ENCODE measurements at regions not wholly inside any gene's neighbourhood (a gene's known extent, or its start where the extent isn't known, plus 50 kb on each side); places are given as distances from the start of the nearest gene placed in this dataset.

DNA sequence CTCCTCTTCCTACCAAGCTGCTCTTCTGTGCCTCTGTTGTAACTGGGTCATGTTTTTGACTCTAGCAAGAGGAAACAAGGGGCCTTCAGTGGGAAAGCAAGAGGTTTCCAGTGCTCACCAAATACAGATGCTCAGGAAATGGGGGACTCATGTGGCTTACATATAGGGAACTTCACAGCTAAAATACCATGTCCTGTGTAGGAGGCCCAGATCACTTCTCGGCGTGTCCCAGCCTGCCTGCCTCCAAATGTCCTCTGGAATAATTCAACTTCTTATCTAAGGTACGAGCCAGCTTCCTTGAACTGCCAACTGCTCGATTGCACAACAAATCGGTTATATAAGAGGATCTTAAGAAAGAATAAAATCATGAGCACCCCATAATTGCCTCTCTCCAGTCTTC is 161.3 kb downstream of the KIT start:
- TF ChIP-seq, protein P1, sequence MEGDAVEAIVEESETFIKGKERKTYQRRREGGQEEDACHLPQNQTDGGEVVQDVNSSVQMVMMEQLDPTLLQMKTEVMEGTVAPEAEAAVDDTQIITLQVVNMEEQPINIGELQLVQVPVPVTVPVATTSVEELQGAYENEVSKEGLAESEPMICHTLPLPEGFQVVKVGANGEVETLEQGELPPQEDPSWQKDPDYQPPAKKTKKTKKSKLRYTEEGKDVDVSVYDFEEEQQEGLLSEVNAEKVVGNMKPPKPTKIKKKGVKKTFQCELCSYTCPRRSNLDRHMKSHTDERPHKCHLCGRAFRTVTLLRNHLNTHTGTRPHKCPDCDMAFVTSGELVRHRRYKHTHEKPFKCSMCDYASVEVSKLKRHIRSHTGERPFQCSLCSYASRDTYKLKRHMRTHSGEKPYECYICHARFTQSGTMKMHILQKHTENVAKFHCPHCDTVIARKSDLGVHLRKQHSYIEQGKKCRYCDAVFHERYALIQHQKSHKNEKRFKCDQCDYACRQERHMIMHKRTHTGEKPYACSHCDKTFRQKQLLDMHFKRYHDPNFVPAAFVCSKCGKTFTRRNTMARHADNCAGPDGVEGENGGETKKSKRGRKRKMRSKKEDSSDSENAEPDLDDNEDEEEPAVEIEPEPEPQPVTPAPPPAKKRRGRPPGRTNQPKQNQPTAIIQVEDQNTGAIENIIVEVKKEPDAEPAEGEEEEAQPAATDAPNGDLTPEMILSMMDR (IDR thresholded peaks at IDR 0.05) = no peak
- no peak for TF ChIP-seq POLR2AphosphoS5 (IDR thresholded peaks at IDR 0.05)
- TF ChIP-seq POLR2A (IDR thresholded peaks at IDR 0.05) = no peak
- TF ChIP-seq EP300 (IDR thresholded peaks at IDR 0.05) = no peak

All from suprapubic skin (tissue), 4 donors.